SKM-1 treated with dmso at 0.1 percent for 144 hours (cell line): ENCODE measurements at regions not wholly inside any gene's neighbourhood (a gene's known extent, or its start where the extent isn't known, plus 50 kb on each side); places are given as distances from the start of the nearest gene placed in this dataset.

Experiments
- DNase-seq: peaks from one replicate; lab custom pipeline; 2025; ENCODE audit not compliant: unreplicated experiment; lab: John Stamatoyannopoulos, UW

GRCh38 chr5:35282810-35283209 lies 52.5 kb upstream of the PRLR start:
- DNase-seq, result no peak

DNA sequence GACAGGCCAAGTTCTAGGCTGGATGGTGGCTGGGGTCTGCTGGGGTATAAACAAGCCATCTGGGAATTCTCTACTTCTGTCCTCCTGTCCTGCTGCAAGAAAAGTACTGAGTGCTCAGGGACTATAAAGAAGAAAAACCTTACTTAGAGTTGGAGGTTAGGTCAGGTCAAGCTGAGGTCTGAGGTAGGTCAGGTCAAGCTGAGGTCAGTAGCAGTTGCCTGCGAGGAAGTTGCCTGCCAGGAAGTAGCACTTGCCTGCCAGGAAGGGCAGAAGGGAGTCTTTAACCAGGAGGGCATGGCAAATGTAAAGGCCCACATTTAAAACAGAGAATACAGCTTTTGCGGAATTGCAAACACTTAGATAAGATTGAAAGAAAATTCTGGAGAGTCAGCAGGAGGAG lies 51.3 kb upstream of the PRLR start:
- DNase-seq, result peak; percentile 55
